GM21576 (cell line): ENCODE measurements at regions not wholly inside any gene's neighbourhood (a gene's known extent, or its start where the extent isn't known, plus 50 kb on each side); places are given as distances from the start of the nearest gene placed in this dataset.

Source experiments
- ATAC-seq: cut with Tn5 transposase; IDR thresholded peaks from one replicate; pipeline ENCODE4 v1.9.1; 2021; ENCODE audit warnings: mild to moderate bottlenecking, moderate library complexity; ENCODE audit not compliant: unreplicated experiment

- no peak for ATAC-seq
Measured at GRCh38 chr4:153075836-153076518, 128.3 kb upstream of the TRIM2 start.

- no peak for ATAC-seq
Measured at GRCh38 chr4:153076861-153077260, 127.4 kb upstream of the TRIM2 start.

DNA sequence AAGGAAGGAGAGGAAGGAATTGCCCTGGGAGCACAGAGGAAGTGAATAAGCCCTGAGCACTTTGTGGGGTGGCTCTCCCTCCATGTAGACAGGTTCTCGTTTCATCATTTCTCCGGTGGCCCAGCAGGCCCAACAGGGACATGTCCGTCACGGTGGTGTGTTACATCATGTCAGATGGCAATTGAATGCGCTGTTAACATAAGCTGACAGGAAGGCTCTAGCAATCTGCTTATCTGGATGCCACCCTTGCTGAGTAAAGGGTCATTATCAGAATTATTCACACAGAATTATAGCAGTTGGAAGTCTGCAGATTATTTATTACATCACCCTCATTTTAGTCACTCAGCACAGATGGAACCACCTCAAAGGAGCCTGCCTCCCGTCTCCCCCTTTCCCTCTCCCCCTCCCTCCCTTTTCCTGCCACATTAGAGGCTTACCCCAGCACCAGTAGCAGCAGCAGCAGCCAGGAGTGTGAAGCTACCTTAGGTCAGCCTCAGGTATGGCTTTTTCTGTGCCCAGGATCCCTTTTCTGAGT is 124.3 kb upstream of the TRIM2 start:
- ATAC-seq = no peak

DNA sequence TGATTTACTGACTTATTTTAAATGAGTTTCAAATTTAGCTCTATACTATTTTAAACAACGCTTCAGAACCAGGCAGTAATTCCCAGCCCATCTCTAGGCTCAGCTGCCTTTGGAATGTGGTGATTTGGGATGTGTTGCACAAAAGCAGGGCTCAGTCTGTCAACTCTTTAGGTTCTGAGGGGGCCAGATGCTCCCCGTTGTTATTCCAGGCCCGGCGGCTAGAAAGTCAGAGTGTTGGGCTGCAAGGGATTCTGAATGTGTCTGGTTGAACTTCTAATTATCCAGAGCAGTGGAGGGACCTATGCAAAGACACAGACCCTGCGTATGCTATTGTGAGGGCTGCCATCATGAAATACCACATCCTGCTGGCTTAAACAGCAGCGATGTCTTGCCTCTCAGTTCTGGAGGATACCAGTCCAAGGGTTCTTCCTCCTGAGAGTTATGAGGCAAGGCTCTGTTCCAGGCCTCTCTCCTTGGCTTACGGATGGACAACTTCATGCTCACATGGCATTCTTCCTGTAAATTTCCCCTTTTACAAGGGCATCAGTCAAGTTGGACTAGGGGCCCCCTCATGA is 123.2 kb upstream of the TRIM2 start:
- no peak for ATAC-seq

- no peak for ATAC-seq
Measured at GRCh38 chr4:153081693-153082092, 122.5 kb upstream of the TRIM2 start.

GRCh38 chr4:153082322-153083301 is 121.6 kb upstream of the TRIM2 start:
- ATAC-seq = no peak

- ATAC-seq = peak; percentile 75
Measured at GRCh38 chr4:153083447-153083947, 120.7 kb upstream of the TRIM2 start.

- ATAC-seq = no peak
Measured at GRCh38 chr4:153084224-153084979, 119.8 kb upstream of the TRIM2 start.

- ATAC-seq = peak; percentile 63
Measured at GRCh38 chr4:153084980-153085630, 119.1 kb upstream of the TRIM2 start.

GRCh38 chr4:153087671-153088194 is 116.5 kb upstream of the TRIM2 start:
- no peak for ATAC-seq

DNA sequence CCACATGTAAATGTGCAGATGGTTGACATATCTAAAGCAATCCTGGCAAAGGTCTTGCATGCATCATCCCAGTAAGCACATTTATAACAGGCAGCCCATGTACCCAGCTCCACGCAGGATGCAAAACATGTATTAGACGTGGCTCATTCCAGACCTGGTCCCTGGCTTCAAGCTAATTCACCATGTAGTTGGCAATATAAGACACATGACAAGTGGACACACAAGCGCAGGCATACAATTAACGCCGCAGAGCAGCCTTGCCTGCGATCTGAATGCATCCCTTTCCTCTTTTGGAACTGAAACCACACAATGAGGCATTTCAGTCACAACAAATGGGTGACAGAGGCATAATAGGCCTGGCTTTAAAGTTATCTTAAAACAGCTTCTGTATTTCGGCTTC is 114.5 kb upstream of the TRIM2 start:
- no peak for ATAC-seq

- no peak for ATAC-seq
Measured at GRCh38 chr4:153090181-153090580, 114.1 kb upstream of the TRIM2 start.

GRCh38 chr4:153090670-153091385 is 113.4 kb upstream of the TRIM2 start:
- ATAC-seq = no peak

GRCh38 chr4:153093396-153093795 is 110.8 kb upstream of the TRIM2 start:
- ATAC-seq = no peak

- no peak for ATAC-seq
Measured at GRCh38 chr4:153093802-153094201, 110.4 kb upstream of the TRIM2 start.

- no peak for ATAC-seq
Measured at GRCh38 chr4:153094435-153094834, 109.8 kb upstream of the TRIM2 start.

DNA sequence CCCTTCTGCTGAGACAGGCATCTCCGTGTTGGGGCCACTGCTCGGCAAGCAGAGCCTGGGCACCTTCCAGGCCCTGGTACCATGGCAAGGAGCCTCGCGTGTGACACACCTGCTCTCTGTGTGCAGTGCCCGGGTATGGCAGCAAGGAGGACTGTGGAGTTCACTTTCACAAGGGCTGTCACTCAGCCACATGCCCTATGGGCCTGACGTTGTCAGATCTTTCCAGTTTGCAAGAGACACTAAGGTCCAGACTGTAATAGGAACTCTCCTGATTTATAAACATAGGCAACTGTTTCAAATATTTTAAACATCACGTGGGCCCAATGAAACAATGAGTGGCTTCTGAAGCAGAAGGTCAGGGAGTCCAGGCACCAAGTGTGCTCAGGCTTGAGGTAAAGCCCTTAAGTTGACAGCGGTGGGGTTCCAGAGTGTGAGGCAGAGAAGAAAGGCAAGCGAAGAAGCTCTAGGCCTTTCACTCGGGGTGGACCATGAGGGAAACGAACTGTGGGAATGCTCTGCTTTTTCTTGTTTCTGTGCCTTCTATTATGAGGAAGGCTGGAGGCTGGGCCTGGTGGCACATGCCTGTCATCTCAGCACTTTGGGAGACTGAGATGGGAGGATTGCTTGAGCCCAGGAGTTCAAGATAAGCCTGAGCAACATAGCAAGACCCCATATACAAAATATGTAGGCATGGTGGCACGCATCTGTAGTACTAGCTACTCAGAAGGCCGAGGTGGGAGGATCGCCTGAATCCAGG is 108.6 kb upstream of the TRIM2 start:
- no peak for ATAC-seq

GRCh38 chr4:153096344-153096743 is 107.9 kb upstream of the TRIM2 start:
- no peak for ATAC-seq
